ENCODE measurements at regions not wholly inside any gene's neighbourhood (a gene's known extent, or its start where the extent isn't known, plus 50 kb on each side); places are given as distances from the start of the nearest gene placed in this dataset.

DNA sequence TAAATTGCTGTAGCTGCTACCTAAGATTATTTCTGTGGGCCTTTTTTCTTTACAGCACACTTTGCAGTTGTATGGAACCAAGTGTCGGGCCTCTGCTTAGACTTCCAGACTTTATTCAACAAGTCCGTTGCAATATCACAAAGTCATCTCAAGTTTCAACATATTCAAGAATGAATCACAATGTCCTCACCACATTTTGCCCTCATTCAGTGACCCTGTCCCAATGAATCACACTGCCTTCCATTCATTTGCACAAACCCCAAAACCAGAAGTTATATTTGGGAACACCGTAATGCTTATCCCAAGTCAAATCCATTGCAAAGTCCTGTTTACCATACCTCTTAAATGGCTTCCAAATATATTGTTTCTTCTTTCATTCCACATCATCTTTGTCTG is 439.6 kb downstream of the CSNK1G3 start:
- TF ChIP-seq, protein P1, sequence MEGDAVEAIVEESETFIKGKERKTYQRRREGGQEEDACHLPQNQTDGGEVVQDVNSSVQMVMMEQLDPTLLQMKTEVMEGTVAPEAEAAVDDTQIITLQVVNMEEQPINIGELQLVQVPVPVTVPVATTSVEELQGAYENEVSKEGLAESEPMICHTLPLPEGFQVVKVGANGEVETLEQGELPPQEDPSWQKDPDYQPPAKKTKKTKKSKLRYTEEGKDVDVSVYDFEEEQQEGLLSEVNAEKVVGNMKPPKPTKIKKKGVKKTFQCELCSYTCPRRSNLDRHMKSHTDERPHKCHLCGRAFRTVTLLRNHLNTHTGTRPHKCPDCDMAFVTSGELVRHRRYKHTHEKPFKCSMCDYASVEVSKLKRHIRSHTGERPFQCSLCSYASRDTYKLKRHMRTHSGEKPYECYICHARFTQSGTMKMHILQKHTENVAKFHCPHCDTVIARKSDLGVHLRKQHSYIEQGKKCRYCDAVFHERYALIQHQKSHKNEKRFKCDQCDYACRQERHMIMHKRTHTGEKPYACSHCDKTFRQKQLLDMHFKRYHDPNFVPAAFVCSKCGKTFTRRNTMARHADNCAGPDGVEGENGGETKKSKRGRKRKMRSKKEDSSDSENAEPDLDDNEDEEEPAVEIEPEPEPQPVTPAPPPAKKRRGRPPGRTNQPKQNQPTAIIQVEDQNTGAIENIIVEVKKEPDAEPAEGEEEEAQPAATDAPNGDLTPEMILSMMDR (IDR thresholded peaks at IDR 0.05), result no peak
- TF ChIP-seq POLR2A (IDR thresholded peaks at IDR 0.05), result no peak

All from uterus (tissue), 2 donors.